K562 (cell line): ENCODE measurements at regions not wholly inside any gene's neighbourhood (a gene's known extent, or its start where the extent isn't known, plus 50 kb on each side); places are given as distances from the start of the nearest gene placed in this dataset.

Experiments
- ATAC-seq: fragments of 200-7000 bp; cut with Tn5 transposase; 3 replicates; pipeline ENCODE4 v1.9.1; 2020; ENCODE audit warnings: moderate library complexity
- BruUV-seq: library from RNA; stranded (reverse); fragments of 400-500 nt; replicated peaks from 2 replicates; lab custom pipeline; 2021; lab: Mats Ljungman, UMichigan
- CTCF ChIA-PET: fragments of 300-600 bp; formaldehyde crosslinking; extraction: SDS; loops from one replicate; lab custom pipeline; 2021; ENCODE audit warnings: low intra/inter-chr PET ratio; lab: Yijun Ruan, JAX
- POLR2A ChIA-PET: fragments of 300-600, 350-650 bp; sonication (Branson Sonifier 250); formaldehyde crosslinking; extraction: SDS; loops from one replicate; lab custom pipeline; 2021; ENCODE audit warnings: antibody characterized with exemption, inconsistent platforms; lab: Yijun Ruan, JAX
- DNase-seq, 4 experiments: peaks; one replicate each; pipeline versions ENCODE4 v3.0.0 to v3.0.0-alpha.2; 2011 to 2018; ENCODE audit warnings: low spot score in 3 of 4, mixed read lengths in 3 of 4; ENCODE audit errors: extremely low read depth in 1 of 4
- FAIRE-seq: peaks from 2 replicates; lab custom pipeline; 2011; peaks lifted over from hg19 to GRCh38; lab: Jason Lieb, UNC
- H2AFZ ChIP-seq: 2 replicates; pipeline ENCODE4 v1.6.0; 2011; ENCODE audit warnings: low read depth, low read length, control low read depth, inconsistent platforms
- H3K27ac ChIP-seq: fragments of 200-600 bp; 3 replicates; pipeline ENCODE4 v1.8.0; 2011; ENCODE audit warnings: low read depth, mild to moderate bottlenecking, control low read depth, inconsistent platforms, low read length, moderate library complexity, mixed read lengths; ENCODE audit errors: extremely low read depth
- H3K27me3 ChIP-seq, 2 experiments: fragments of 300-600 bp in 1 of 2; 2 replicates in 1 of 2; 3 replicates in 1 of 2; pipeline versions ENCODE4 v1.6.0 to v1.8.0; 2011; ENCODE audit warnings: inconsistent platforms in 2 of 2, low read length in 2 of 2, mild to moderate bottlenecking in 1 of 2, mixed read lengths in 1 of 2, moderate library complexity in 1 of 2; ENCODE audit not compliant: control insufficient read depth in 2 of 2, insufficient read depth in 2 of 2
- H3K36me3 ChIP-seq: fragments of 300-600 bp; 3 replicates; pipeline ENCODE4 v1.8.0; 2011; ENCODE audit warnings: mild to moderate bottlenecking, low read length, inconsistent platforms; ENCODE audit not compliant: control insufficient read depth, insufficient read depth
- H3K4me1 ChIP-seq, 2 experiments: fragments of 200-600 bp in 1 of 2; replicated peaks in 1 of 2; 2 replicates in 1 of 2; 3 replicates in 1 of 2; pipeline versions ENCODE4 v1.5.1 to v1.8.0; 2011; ENCODE audit warnings: inconsistent platforms in 2 of 2, low read length in 2 of 2, mild to moderate bottlenecking in 1 of 2, mixed read lengths in 1 of 2, moderate library complexity in 1 of 2; ENCODE audit not compliant: control insufficient read depth in 2 of 2, insufficient read depth in 2 of 2
- H3K4me2 ChIP-seq: 2 replicates; pipeline ENCODE4 v1.6.1; 2011; ENCODE audit warnings: low read length, control low read depth, inconsistent platforms, mixed read lengths; ENCODE audit not compliant: insufficient read depth
- H3K4me3 ChIP-seq: fragments of 200-600 bp; sonication (generic), shearing (Covaris generic); 2 replicates; pipeline ENCODE4 v1.5.1; 2016; ENCODE audit warnings: control low read depth, inconsistent platforms
- H3K79me2 ChIP-seq: fragments of 200-600 bp; 3 replicates; pipeline ENCODE4 v1.8.0; 2011; ENCODE audit warnings: low read length, inconsistent platforms; ENCODE audit not compliant: control insufficient read depth, insufficient read depth
- H3K9ac ChIP-seq, 2 experiments: 2 replicates each; pipeline versions ENCODE4 v1.6.0 to v1.6.1; 2011; ENCODE audit warnings: low read depth in 2 of 2, low read length in 2 of 2, control low read depth in 1 of 2, inconsistent platforms in 1 of 2, mild to moderate bottlenecking in 1 of 2, mixed read lengths in 1 of 2; ENCODE audit not compliant: insufficient read depth in 1 of 2
- H3K9me1 ChIP-seq: one replicate; pipeline ENCODE4 v1.6.0; 2011; ENCODE audit warnings: inconsistent platforms, mild to moderate bottlenecking, low read length, moderate library complexity; ENCODE audit not compliant: control insufficient read depth, insufficient read depth
- H3K9me3 ChIP-seq: replicated peaks from 2 replicates; pipeline ENCODE4 v1.5.1; 2011; ENCODE audit warnings: low read depth, low read length, inconsistent platforms; ENCODE audit not compliant: control insufficient read depth, insufficient read depth
- H4K20me1 ChIP-seq: replicated peaks from 2 replicates; pipeline ENCODE4 v1.6.1; 2011; ENCODE audit warnings: low read length, inconsistent platforms, mixed read lengths; ENCODE audit not compliant: control insufficient read depth, insufficient read depth
- CREM ChIP-seq: IDR thresholded peaks from 2 replicates; pipeline ENCODE4 v1.6.1; 2014; ENCODE audit warnings: antibody characterized with exemption, low read depth
- FUS ChIP-seq: fragments of 200-400 bp; formaldehyde crosslinking; optimal IDR thresholded peaks from 2 replicates; pipeline ENCODE3; 2017; ENCODE audit warnings: low read depth, low read length
- IRF2 ChIP-seq: sonication (generic); formaldehyde crosslinking; IDR thresholded peaks from 2 replicates; pipeline ENCODE4 v1.8.1; 2022; ENCODE audit warnings: mild to moderate bottlenecking, missing genetic modification reagents
- KLF16 ChIP-seq: IDR thresholded peaks from 2 replicates; pipeline ENCODE4 v1.6.1; 2016; ENCODE audit warnings: antibody characterized with exemption
- NRF1 ChIP-seq, 2 experiments: fragments of 450-650 bp; IDR thresholded peaks in 1 of 2; conservative IDR thresholded peaks in 1 of 2; 2 replicates each; pipeline ENCODE4 v1.6.1; 2014; ENCODE audit warnings: mild to moderate bottlenecking in 2 of 2
- PHF8 ChIP-seq: fragments of 200-600 bp; sonication (generic); IDR thresholded peaks from 2 replicates; pipeline ENCODE4 v1.6.1; 2012; ENCODE audit warnings: mixed run types, mild to moderate bottlenecking, inconsistent platforms, low read length, moderate library complexity, borderline replicate concordance
- SRSF9 ChIP-seq: fragments of 200-400 bp; formaldehyde crosslinking; IDR thresholded peaks from 2 replicates; pipeline ENCODE4 v1.6.1; 2017; ENCODE audit warnings: low read depth, low read length, borderline replicate concordance
- TCFL5 ChIP-seq: fragments of 250-450 bp; sonication (Bioruptor Pico); conservative IDR thresholded peaks from 2 replicates; pipeline ENCODE4 v1.6.1; 2021; ENCODE audit warnings: mild to moderate bottlenecking, moderate library complexity, matching md5 sums
- U2AF2 ChIP-seq: fragments of 200-400 bp; formaldehyde crosslinking; optimal IDR thresholded peaks from 2 replicates; pipeline ENCODE3; 2017; ENCODE audit warnings: low read depth, mild to moderate bottlenecking, low read length
- ZKSCAN8 ChIP-seq: fragments of 200-800 bp; sonication (Bioruptor generic); IDR thresholded peaks from 2 replicates; pipeline ENCODE4 v1.6.1; 2016; ENCODE audit warnings: missing genetic modification characterization, missing compliant biosample characterization
- WGBS: fragments of 100-300 bp; shearing (Covaris generic); methylation state at CpG from one replicate; pipeline ENCODE4 v1.1.6; 2016; ENCODE audit warnings: low coverage, mixed read lengths; ENCODE audit not compliant: insufficient coverage; ENCODE audit errors: missing lambda C conversion rate; 5-methylcytosine and 5-hydroxymethylcytosine counted together
- in situ Hi-C: fragments of 300-500 bp; cut with MboI; formaldehyde crosslinking; loops from 4 replicates; pipeline ENCODE4 v1.15.0; 2018; ENCODE audit warnings: inconsistent platforms, mixed read lengths
- intact Hi-C: fragments of 100-400 bp; cut with micrococcal nuclease; formaldehyde crosslinking; loops from 2 replicates; pipeline ENCODE4 v1.14.2; 2022

GRCh38 chr12:68534108-68534507, 76.6 kb upstream of the RAP1B start:
- no peaks in the 10 kb centered on the region for H3K36me3 ChIP-seq
- TF ChIP-seq FUS (no peak), TCFL5 (CRISPR knock-in tag) (no peak), CREM (no peak), SRSF9 (no peak)
- H3K4me2 ChIP-seq = no peak overlapping the region
- H3K27me3 ChIP-seq = no peaks in the 10 kb centered on the region
- ChIA-PET POLR2A (no interaction called here), CTCF (no interaction called here)
- H3K4me1 ChIP-seq = peaks cover 0 to 3% of the 10 kb centered on the region in 2 experiments; a peak in 2 of 5 replicates
- H2AFZ ChIP-seq = no peak overlapping the region
- intact Hi-C loops = no loop called here
- H3K4me3 ChIP-seq = no peak overlapping the region
- no peak overlapping the region for H3K27ac ChIP-seq
- no peaks in the 10 kb centered on the region for H4K20me1 ChIP-seq
- ATAC-seq (no peak), FAIRE-seq (no peak), DNase-seq (no peak)
- H3K9me3 ChIP-seq = no peaks in the 10 kb centered on the region
- H3K9me1 ChIP-seq = no peaks in the 10 kb centered on the region
- no peak overlapping the region for H3K9ac ChIP-seq
- H3K79me2 ChIP-seq = no peaks in the 10 kb centered on the region
- BruUV-seq = no TSS peak
- WGBS = 74% methylated on average over 5 of the region's 5 CpGs
- in situ Hi-C loops = no loop called here

- no peaks in the 10 kb centered on the region for H3K36me3 ChIP-seq
- H4K20me1 ChIP-seq = no peaks in the 10 kb centered on the region
- no peak for FAIRE-seq
- H3K9me1 ChIP-seq = no peaks in the 10 kb centered on the region
- ChIA-PET CTCF (no interaction called here), POLR2A (no interaction called here)
- no peaks in the 10 kb centered on the region for H3K9me3 ChIP-seq
- H2AFZ ChIP-seq = peak overlapping the region; percentile 49; the same call in 1 of the 2 replicates
- no peak for DNase-seq
- intact Hi-C loops (no loop called here), in situ Hi-C loops (no loop called here)
- no TSS peak for BruUV-seq
- H3K27ac ChIP-seq = no peak overlapping the region
- no peak overlapping the region for H3K4me3 ChIP-seq
- WGBS = 38% methylated on average over 6 of the region's 6 CpGs
- H3K79me2 ChIP-seq = no peaks in the 10 kb centered on the region
- TF ChIP-seq ZKSCAN8 (CRISPR knock-in tag) (no peak), KLF16 (no peak), NRF1 (conservative IDR thresholded peaks at IDR 0.05 in 1 of 2, IDR thresholded peaks at IDR 0.05 in 1 of 2) (0 out of 4 replicates have a peak, but pooled peaks of 1 of the 2 experiments have one; percentile 23), U2AF2 (no peak), PHF8 (no peak), IRF2 (CRISPR knock-in tag) (no peak)
- H3K27me3 ChIP-seq = no peaks in the 10 kb centered on the region
- no peak overlapping the region for H3K9ac ChIP-seq
- no peak overlapping the region for H3K4me2 ChIP-seq
- ATAC-seq = no peak
- peaks cover 0 to 12% of the 10 kb centered on the region in 2 experiments; a peak in 3 of 5 replicates for H3K4me1 ChIP-seq
These were observed 73.7 kb upstream of the RAP1B start for GRCh38 chr12:68536885-68537485.
